Activated CD8-positive, alpha-beta memory T cell treated with anti-CD3 and anti-CD28 coated beads, Interleukin-2, amount 50 U/mL, for 48 hours (primary cell): ENCODE measurements at regions not wholly inside any gene's neighbourhood (a gene's known extent, or its start where the extent isn't known, plus 50 kb on each side); places are given as distances from the start of the nearest gene placed in this dataset.

Experiments used
- DNase-seq: peaks from one replicate; pipeline ENCODE4 v3.0.0-alpha.2; 2020

DNA sequence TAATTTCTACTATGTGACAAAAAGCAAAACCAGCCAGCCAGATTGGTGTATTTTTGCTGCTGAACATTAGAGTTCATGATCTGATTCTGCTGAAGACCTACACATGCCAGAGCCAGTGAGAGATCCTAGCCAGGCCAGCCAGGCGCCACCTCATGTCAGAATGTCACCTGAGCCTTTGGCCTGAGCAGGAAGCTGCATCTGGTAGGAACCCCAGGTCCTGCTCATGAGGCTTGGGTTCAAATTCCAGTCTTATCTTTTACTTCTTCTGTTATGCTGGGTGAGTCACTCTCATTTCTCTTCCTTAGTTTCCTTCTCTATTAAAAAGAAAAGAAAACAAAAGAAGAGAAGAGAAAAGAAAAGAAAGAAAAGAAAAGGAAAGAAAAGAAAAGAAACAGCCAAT, 585.1 kb upstream of the CDH5 start:
- no peak for DNase-seq

GRCh38 chr16:65779201-65779600, 587.3 kb upstream of the CDH5 start:
- DNase-seq, result no peak

GRCh38 chr16:65776639-65777183, 589.8 kb upstream of the CDH5 start:
- DNase-seq, result no peak

DNA sequence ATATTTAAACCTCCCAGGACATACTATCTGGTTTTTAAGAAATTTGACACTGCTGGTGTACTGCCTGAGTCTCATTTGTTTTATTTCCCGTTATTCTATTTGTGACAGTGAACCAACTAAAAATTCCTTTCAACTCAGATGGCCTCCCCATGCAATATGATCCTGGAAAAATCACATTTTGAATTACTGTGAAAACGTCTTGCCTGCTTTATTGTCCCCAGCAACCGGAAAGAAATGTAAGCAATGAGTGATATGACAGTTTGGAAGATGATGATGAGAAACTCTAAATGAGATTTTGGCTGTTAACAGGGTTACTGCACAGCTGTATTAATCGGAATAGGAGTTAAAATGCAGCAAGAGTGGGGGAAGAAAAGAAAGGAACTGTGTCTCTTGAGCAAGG, 590.7 kb upstream of the CDH5 start:
- no peak for DNase-seq

DNA sequence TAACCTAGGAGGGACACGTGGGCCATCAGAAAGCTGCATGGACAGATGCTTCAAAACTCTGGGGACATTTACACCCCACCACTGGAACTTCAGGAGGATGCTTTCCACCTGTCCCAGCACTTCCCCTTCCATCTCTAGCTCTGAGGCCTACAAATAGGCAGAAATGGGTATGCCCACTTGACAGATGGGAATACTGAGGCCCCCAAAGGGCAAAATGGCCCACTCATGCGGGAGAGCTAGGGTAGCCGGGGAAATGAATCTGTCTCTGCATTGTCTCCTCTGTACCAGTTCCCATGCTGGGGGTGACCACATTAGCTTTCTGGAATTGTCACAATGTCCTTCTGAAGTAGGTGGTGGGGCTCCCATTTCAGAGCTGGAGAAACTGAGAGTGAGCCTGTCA, 592.1 kb upstream of the CDH5 start:
- DNase-seq, result no peak

- DNase-seq, result no peak
Observed at GRCh38 chr16:65773301-65773874, 593.1 kb upstream of the CDH5 start.

- DNase-seq, result no peak
Observed at GRCh38 chr16:65772134-65772732, 594.3 kb upstream of the CDH5 start.

DNA sequence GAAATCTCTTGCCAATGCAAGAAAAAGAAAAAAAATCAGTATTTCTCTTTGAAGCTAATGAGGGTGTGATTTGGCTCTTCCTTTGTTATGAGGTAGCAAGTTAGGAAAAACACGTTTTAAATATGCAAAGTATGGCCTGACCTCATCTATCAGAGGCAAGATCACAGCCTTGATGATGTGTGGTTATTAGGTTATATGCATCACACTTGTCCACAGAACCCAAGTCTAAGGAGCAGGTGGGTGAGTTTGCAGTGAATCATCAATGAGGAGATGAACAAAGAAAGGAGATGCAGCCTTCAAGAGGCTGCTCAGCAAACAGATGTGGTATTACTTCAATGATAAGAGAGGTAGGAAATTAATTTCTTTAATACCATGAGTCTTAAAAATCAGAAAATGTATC, 594.8 kb upstream of the CDH5 start:
- no peak for DNase-seq

DNA sequence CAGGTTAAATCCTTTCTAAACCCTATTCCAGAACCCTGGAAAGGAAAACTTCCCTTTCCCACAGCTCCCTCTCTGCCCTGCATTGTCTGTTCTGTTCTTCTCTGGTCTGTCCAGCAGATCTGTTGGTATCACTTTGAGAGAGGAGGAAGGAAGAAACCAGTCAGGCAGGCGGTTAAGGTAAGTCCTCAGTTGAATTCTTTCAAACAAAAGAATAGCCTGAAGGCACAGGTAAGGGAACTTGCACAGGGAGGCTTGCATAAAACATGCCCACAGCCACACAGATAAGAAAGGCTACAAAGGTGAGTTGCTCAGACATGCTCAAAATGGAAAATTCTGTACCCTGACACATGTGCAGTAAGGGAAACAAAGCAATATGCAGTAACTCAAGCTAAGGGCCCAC, 595.7 kb upstream of the CDH5 start:
- DNase-seq, result no peak

GRCh38 chr16:65769776-65770438, 596.6 kb upstream of the CDH5 start:
- no peak for DNase-seq

DNA sequence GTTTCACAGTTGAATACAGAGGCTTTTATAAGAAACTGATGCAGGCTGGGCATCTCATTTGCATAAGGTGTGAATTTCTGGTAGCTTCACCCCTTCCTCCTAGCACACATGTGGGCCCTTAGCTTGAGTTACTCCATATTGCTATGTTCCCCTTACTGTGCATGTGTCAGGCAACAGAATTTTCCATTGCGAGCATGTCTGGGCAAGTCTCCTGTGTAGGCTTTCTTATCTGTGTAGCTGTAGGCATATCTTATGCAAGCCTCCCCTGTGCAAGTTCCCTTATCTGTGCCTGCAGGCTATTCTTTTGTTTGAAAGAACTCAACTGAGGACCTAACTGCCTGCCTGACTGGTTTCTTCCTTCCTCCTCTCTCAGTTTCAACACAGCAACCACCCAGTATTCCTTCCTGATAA, 597.4 kb upstream of the CDH5 start:
- no peak for DNase-seq

DNA sequence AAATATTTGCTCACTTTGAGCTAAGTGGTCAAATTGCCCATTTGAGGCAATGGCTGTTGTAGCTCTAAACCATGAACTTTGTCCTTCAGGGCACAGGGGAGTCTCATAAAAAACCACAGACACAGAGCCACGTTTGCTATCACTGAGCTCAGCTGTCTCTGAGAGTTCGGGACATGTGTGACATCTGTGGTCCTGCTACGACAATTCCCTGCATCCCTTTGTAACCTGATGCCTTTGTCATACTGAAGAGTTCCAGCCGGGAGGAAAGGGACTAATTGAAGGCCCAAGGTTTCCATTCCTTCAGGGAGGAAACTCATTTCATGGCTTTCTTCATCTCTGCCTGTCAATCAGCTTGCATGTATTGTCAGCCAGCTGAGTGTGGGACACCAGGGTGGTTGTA, 599.4 kb upstream of the CDH5 start:
- no peak for DNase-seq

GRCh38 chr16:65763640-65764305, 602.7 kb upstream of the CDH5 start:
- DNase-seq, result no peak

- no peak for DNase-seq
Observed at GRCh38 chr16:65760874-65761273, 605.6 kb upstream of the CDH5 start.

GRCh38 chr16:65758620-65759019, 607.9 kb upstream of the CDH5 start:
- DNase-seq, result no peak

DNA sequence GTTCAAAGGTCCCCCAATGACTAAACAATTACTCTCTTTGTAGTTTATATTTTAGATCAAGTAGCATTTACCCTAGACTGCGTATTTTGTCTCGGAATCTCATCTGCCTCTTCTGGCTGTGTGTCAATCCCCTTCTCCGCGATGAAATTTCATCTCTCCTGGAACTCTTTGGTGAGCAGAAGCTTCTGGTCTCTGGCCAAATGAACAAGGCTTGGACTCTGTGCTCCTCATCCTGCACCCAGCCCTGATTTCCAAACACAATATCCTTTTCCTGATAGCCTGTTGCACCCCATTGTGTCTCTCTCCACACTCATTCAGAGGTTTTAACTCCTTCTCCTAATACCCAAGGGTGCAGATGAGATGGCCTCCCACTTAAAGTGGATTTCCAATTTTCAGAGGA, 609.4 kb upstream of the CDH5 start:
- no peak for DNase-seq

GRCh38 chr16:65756163-65756562, 610.3 kb upstream of the CDH5 start:
- no peak for DNase-seq

GRCh38 chr16:65754820-65755691, 611.4 kb upstream of the CDH5 start:
- no peak for DNase-seq

DNA sequence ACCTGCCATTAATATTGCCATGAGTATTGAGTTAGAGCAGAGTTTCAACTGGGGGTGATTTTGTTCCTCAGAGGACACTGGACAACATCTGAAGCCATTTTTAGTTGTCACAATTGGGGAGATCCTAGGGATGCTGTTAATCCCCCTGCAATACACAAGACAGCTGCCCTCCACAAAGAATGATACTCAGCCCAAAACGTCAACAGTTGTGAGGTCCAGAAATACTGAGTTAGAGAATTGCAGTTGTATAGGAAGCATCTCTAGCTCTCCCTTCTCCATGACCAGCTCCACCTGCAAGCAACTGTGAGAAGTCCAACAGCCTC, 614.0 kb upstream of the CDH5 start:
- no peak for DNase-seq

- no peak for DNase-seq
Observed at GRCh38 chr16:65751622-65752521, 614.6 kb upstream of the CDH5 start.

DNA sequence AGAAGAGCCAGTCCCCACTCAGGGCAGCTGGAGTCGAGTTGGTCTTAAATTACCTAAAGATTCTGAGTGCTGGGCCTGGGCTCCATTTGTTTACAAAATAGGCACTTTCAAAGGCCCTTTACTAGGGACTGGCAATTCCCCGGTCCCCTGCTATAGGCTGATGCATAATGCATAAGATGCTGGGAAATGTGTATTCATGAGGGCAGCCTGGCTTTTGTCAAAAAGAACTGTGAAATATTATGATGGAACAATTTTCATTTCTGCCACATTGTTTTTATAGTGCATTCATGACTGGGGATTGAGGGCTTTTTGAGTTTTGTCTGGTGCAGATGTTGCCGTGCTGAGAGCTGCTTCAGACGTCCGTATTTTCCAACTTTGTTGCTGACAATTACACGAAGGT, 617.0 kb upstream of the CDH5 start:
- no peak for DNase-seq

GRCh38 chr16:65746941-65747340, 619.5 kb upstream of the CDH5 start:
- DNase-seq, result no peak
